ENCODE measurements at regions not wholly inside any gene's neighbourhood (a gene's known extent, or its start where the extent isn't known, plus 50 kb on each side); places are given as distances from the start of the nearest gene placed in this dataset.

DNA sequence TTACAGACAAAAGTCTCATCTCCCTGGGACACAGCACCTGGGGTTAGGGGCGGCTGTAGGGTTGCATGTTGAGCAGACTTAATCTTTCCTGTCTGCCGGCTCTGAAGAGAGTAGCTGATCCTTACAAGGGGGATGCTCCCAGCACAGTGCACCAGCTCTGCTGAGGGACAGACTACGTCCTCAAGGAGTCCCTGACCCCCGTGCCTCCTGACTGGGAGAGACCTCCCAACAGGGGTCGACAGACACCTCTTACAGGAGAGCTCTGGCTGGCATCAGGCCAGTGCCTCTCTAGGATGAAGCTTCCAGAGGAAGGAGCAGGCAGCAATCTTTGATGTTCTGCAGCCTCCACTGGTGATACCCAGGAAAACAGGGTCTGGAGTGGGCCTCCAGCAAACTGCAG, 506.0 kb upstream of the FMR1 start:
- ChIA-PET POLR2A (no interaction called here), CTCF (no interaction called here)
- no peak overlapping the region for H3K4me3 Mint-ChIP-seq (ENCODE audit: unreplicated experiment)
- intact Hi-C loops (cut with micrococcal nuclease): no loop called here
- no peak for DNase-seq (ENCODE audit: unreplicated experiment)
- BruUV-seq (replicated peaks): no TSS peak
- no peak overlapping the region for H3K27ac Mint-ChIP-seq (ENCODE audit: low read depth, unreplicated experiment)
- H3K36me3 Mint-ChIP-seq (ENCODE audit: insufficient read depth, unreplicated experiment): no peaks in the 10 kb centered on the region
- H3K9me3 Mint-ChIP-seq (ENCODE audit: unreplicated experiment): peaks cover 12% of the 10 kb centered on the region
- H3K27me3 Mint-ChIP-seq (ENCODE audit: insufficient read depth, unreplicated experiment): no peaks in the 10 kb centered on the region
- no peaks in the 10 kb centered on the region for H3K4me1 Mint-ChIP-seq (ENCODE audit: insufficient read depth, unreplicated experiment)
- TF ChIP-seq, protein P1, sequence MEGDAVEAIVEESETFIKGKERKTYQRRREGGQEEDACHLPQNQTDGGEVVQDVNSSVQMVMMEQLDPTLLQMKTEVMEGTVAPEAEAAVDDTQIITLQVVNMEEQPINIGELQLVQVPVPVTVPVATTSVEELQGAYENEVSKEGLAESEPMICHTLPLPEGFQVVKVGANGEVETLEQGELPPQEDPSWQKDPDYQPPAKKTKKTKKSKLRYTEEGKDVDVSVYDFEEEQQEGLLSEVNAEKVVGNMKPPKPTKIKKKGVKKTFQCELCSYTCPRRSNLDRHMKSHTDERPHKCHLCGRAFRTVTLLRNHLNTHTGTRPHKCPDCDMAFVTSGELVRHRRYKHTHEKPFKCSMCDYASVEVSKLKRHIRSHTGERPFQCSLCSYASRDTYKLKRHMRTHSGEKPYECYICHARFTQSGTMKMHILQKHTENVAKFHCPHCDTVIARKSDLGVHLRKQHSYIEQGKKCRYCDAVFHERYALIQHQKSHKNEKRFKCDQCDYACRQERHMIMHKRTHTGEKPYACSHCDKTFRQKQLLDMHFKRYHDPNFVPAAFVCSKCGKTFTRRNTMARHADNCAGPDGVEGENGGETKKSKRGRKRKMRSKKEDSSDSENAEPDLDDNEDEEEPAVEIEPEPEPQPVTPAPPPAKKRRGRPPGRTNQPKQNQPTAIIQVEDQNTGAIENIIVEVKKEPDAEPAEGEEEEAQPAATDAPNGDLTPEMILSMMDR (IDR thresholded peaks at IDR 0.05; ENCODE audit: unreplicated experiment): no peak

DNA sequence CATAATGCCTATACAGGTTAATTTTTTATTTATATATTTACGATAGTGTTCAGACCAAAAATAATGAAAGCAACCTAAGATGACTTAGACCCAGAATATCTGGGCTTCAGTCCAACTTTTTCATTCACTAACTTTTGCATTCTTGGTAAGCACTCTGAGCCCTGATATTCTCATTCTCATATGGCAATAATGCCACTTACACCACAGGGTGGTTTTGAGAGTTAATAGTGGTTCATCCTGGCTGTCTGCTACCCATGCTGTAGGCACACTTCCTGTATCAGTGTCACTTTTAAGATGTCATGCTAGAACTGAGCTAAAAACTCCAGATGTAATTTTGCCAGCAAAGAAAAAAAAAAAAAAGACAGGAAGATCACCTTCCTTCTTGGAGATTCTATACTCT, 508.7 kb upstream of the FMR1 start:
- Mint-ChIP-seq H3K27ac (ENCODE audit: low read depth, unreplicated experiment) (no peak overlapping the region), H3K4me3 (ENCODE audit: unreplicated experiment) (no peak overlapping the region), H3K9me3 (ENCODE audit: unreplicated experiment) (peaks cover 15% of the 10 kb centered on the region), H3K4me1 (ENCODE audit: insufficient read depth, unreplicated experiment) (no peaks in the 10 kb centered on the region), H3K27me3 (ENCODE audit: insufficient read depth, unreplicated experiment) (no peaks in the 10 kb centered on the region), H3K36me3 (ENCODE audit: insufficient read depth, unreplicated experiment) (no peaks in the 10 kb centered on the region)
- intact Hi-C loops (cut with micrococcal nuclease): no loop called here
- TF ChIP-seq, protein P1 (IDR thresholded peaks at IDR 0.05; ENCODE audit: unreplicated experiment): no peak
- BruUV-seq (replicated peaks): TSS peak; percentile 79
- CTCF ChIA-PET: no interaction called here
- POLR2A ChIA-PET: no interaction called here
- DNase-seq (ENCODE audit: unreplicated experiment): peak; percentile 30

DNA sequence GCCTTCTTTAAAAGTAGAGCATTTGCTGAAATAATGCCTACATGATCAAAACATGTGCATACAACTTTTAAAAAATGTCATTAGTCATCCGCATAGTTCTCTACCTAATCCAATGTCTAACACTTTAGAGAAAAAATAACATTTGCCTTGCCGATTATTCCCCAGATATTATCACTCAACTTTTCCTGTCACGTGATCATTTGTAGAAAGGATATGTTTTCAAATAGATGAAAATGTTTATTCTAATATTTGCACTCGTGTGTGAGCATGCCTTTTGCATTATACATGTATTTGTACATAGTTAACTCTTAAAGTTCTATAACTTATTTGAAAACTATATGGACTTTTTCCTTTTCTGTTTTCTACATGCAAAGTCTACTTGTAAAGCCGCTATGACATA, 533.0 kb upstream of the FMR1 start:
- no peak overlapping the region for H3K27ac Mint-ChIP-seq (ENCODE audit: low read depth, unreplicated experiment)
- H3K27me3 Mint-ChIP-seq (ENCODE audit: insufficient read depth, unreplicated experiment): no peaks in the 10 kb centered on the region
- no peak overlapping the region for H3K4me3 Mint-ChIP-seq (ENCODE audit: unreplicated experiment)
- no peaks in the 10 kb centered on the region for H3K36me3 Mint-ChIP-seq (ENCODE audit: insufficient read depth, unreplicated experiment)
- no peaks in the 10 kb centered on the region for H3K4me1 Mint-ChIP-seq (ENCODE audit: insufficient read depth, unreplicated experiment)
- ChIA-PET POLR2A (no interaction called here), CTCF (no interaction called here)
- TF ChIP-seq, protein P1 (IDR thresholded peaks at IDR 0.05; ENCODE audit: unreplicated experiment): no peak
- no peak for DNase-seq (ENCODE audit: unreplicated experiment)
- peaks cover 9% of the 10 kb centered on the region for H3K9me3 Mint-ChIP-seq (ENCODE audit: unreplicated experiment)
- intact Hi-C loops (cut with micrococcal nuclease): no loop called here
- BruUV-seq (replicated peaks): no TSS peak

DNA sequence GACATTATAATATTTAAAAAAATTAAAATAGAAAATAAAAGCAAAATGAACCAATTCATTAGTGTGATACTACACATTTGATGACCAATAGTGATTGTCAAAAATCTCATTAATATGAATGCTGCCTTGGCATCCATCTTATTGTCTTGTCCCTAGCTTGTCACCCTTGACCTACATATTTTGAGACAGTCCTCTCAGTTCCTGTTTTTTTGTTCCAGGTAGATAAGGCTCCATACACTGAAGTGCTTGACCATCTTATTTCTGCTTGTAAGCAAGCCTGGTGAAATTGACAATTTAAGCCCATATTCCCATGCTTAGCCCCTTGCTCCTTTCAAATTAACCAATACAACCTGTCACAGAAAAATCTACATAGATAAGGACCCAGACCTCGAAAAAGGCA, 534.0 kb upstream of the FMR1 start:
- TF ChIP-seq, protein P1 (IDR thresholded peaks at IDR 0.05; ENCODE audit: unreplicated experiment): no peak
- DNase-seq (ENCODE audit: unreplicated experiment): no peak
- Mint-ChIP-seq H3K4me1 (ENCODE audit: insufficient read depth, unreplicated experiment) (no peaks in the 10 kb centered on the region), H3K9me3 (ENCODE audit: unreplicated experiment) (peaks cover 9% of the 10 kb centered on the region), H3K27me3 (ENCODE audit: insufficient read depth, unreplicated experiment) (no peaks in the 10 kb centered on the region), H3K36me3 (ENCODE audit: insufficient read depth, unreplicated experiment) (no peaks in the 10 kb centered on the region), H3K4me3 (ENCODE audit: unreplicated experiment) (no peak overlapping the region), H3K27ac (ENCODE audit: low read depth, unreplicated experiment) (no peak overlapping the region)
- POLR2A ChIA-PET: no interaction called here
- intact Hi-C loops (cut with micrococcal nuclease): no loop called here
- no TSS peak for BruUV-seq (replicated peaks)
- CTCF ChIA-PET: interaction anchor here (0.6 kb wide), 1 partner anchor 65 kb away, joined by 3 read pairs; no protein-coding TSS in a partner anchor
